Ramos (cell line): ENCODE measurements at regions not wholly inside any gene's neighbourhood (a gene's known extent, or its start where the extent isn't known, plus 50 kb on each side); places are given as distances from the start of the nearest gene placed in this dataset.

ENCODE experiments used
- in situ Hi-C: fragments of 300-500 bp; cut with MboI; formaldehyde crosslinking; loops from one replicate; pipeline ENCODE4 v1.14.3; 2022; ENCODE audit warnings: low sequenced_read_pairs; ENCODE audit not compliant: unreplicated experiment

- in situ Hi-C loops: no loop called here
Measured at GRCh38 chr3:140809316-140809715, 131.5 kb downstream of the TRIM42 start.

GRCh38 chr3:140816372-140817195 lies 125.1 kb upstream of the SLC25A36 start:
- in situ Hi-C loops: no loop called here

- in situ Hi-C loops: no loop called here
Measured at GRCh38 chr3:140821493-140821892, 120.1 kb upstream of the SLC25A36 start.

DNA sequence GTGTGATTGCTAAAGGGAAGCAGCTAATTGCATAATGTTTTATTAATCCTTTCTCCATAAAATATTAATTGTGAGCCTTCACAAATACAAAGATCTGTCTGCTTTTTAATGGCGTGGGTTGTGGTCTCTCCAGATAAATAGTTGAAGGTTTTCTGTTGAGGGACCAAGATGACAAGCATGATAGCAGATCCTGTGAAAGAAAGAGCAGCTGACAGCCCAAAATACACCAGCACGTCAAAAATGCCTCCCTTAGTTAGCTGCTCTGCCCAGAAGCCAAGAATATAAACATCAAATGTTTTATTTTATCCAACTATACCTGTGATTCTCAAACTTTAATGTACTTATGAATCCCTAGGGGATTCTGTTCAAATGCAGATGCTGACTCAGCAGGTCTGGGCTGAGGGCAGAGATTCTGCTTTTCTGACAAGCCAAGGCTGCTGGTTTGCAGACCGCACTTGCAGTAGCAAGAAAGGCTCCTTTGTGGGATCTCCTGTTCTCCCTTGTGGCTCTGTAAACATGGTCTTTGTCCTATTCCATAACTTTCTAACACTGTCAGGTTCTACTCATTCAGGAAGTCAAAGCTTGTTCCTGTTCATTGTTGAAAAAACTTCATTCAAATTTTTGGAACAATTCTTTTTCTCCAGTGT lies 119.1 kb upstream of the SLC25A36 start:
- in situ Hi-C loops: no loop called here

DNA sequence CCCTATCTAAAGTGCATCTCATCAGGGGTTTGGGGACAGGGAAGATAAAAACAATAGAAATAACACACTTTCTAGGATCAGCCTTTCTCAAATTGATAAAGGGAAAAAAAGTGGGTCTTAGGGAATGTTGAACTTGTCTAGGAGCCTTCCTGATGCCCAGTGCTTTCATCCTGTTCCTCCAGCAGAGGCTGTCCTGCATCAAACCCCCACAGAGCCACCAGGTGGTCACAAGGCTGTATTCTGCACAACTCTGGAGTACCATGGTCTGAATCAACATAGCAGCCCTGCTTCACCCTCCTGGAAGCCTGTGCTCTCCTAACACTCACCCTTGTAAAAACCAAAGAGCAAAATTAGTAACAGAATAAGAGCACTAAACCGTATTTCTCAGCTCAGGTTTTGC lies 118.5 kb upstream of the SLC25A36 start:
- in situ Hi-C loops: no loop called here

- in situ Hi-C loops: no loop called here
Measured at GRCh38 chr3:140827894-140828293, 113.7 kb upstream of the SLC25A36 start.

- in situ Hi-C loops: no loop called here
Measured at GRCh38 chr3:140828585-140828984, 113.1 kb upstream of the SLC25A36 start.

DNA sequence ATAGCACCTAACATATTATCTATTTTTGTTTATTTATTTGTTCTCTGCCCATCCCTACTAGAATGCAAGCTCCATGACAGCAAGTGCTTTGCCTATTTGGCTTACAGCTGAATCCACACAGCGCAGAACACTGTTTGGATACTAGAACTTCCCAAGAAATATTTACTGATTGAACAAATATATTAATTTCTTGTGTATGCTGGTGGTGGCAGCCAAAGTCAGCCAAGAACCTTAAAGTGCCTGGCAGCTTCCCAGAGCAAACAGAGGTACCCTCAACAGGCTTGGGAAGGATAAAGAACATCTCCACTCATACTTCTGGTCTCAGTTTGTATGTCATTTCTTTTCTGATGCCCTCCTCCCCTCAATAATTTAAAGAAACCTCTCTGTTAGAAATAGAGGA lies 111.8 kb upstream of the SLC25A36 start:
- in situ Hi-C loops: no loop called here

- in situ Hi-C loops: no loop called here
Measured at GRCh38 chr3:140830391-140830790, 111.2 kb upstream of the SLC25A36 start.

DNA sequence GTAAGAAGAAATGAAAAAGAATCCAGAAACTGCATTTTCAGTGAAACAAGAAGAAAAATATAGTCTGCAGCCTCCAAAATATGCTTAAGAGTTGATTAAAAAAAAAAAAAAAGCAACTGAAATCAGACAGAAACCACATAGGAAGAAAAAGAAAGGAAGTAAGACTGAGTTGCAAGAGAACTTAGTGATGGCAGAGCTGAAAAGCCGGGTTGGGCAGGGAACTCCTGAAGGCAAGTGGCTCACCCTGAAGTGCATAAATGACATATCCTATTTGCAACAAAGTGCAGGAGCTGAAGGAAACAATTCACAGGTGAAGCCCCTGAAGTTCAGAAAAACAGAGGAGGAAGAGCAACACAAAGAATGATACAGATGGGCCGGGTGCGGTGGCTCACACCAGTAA lies 108.8 kb upstream of the SLC25A36 start:
- in situ Hi-C loops: no loop called here

DNA sequence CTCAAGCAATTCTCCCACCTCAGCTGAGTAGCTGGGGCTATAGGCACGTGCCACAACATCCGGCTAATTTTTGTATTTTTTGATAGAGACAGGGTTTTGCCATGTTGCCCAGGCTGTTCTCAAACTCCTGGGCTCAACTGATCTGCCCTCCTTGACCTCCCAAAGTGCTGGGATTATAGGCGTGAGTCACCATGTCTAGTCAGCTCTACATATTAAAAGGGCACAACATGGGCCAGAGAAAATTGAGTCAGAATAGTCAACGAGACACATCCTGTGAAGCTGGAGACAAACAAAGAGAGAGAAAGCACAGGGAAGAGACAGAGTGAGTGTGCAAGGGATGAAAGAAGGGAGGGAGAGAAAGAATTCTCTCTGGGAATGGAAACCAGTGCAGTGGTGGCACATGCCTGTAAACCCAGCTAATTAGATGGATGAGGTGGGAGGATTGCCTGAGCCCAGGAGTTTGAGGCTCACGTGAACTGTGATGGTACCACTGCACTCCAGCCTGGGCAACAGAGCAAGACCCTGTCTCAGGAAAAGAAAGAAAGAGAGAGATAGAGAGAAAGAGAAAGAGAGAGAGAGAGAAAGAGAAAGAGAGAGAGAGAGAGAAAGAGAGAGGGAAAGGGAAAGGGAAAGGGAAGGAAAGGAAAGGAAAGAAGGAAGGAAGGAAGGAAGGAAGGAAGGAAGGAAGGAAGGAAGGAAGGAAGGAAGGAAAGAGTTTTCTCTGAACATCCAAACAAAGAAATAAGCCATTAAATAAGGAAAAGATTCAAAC lies 107.2 kb upstream of the SLC25A36 start:
- in situ Hi-C loops: no loop called here

DNA sequence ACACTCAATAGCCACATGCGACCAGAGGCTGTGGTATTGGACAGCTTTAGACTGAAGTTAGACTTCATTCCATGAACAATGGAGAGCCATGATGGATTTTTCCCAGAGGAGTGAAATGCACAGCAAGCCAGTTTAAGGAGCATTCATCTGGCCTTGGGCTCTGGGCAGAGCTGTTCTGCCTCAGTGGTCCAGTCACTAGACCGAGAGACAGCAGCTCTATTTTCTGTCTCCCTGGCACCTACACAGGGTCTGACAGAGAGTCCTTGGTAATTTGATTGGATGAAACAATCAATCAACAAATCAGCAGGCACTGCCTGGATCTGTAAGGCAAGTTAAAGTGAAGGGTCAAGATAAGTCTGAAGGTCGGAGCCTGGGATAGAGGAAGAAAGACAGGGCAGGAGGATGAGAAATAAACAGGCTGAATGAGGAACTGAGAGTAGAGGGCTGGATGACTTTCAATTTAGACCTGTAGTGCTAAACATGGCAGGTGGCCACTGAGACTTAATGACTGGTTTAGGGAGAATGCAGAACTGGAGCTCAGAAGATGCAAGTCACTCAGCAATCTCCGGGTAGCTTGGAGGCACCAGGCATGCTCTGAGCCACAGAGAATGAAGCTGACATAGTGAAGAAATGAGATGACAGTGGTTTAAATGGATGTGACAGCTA lies 98.5 kb upstream of the SLC25A36 start:
- in situ Hi-C loops: no loop called here

DNA sequence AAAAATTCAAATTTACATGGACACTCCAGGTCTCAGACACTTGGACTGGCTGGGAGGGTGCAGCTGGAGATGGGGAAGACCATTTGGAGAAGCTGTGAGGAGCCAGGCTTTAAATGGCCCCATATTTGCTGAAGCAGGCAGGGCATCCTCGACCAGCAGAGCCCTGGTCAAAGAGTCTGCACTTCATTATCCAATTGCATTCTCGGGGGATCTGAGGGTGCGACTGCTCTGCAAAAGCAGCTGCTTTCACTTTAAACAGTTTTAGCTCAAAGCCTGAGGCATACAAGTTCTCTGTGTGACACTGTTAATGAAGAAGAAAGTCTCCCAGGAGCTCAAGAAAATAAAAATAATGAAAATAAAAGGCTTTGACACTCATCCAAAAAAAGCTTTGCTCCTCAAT lies 98.0 kb upstream of the SLC25A36 start:
- in situ Hi-C loops: no loop called here

GRCh38 chr3:140844072-140844471 lies 97.6 kb upstream of the SLC25A36 start:
- in situ Hi-C loops: no loop called here

DNA sequence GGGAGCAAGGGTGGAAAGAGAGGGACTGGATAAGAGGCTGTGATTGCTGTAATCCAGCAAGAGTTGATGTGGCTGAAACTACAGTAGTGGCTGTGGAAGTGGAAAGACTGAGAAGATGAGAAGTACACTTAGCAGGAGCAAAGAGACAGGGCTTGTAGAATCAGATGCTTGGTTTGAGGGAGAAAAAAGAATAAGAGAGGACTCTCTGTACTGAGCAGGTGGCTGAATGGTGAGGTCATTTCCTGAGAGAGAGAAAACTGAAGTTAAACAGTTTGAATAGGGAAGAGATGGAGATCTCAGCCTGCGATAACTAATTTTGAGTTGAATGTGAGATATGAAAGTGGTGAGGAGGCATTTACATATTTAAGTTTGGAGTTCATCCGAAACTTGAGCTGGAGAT lies 95.8 kb upstream of the SLC25A36 start:
- in situ Hi-C loops: no loop called here

- in situ Hi-C loops: no loop called here
Measured at GRCh38 chr3:140848666-140849065, 93.0 kb upstream of the SLC25A36 start.

DNA sequence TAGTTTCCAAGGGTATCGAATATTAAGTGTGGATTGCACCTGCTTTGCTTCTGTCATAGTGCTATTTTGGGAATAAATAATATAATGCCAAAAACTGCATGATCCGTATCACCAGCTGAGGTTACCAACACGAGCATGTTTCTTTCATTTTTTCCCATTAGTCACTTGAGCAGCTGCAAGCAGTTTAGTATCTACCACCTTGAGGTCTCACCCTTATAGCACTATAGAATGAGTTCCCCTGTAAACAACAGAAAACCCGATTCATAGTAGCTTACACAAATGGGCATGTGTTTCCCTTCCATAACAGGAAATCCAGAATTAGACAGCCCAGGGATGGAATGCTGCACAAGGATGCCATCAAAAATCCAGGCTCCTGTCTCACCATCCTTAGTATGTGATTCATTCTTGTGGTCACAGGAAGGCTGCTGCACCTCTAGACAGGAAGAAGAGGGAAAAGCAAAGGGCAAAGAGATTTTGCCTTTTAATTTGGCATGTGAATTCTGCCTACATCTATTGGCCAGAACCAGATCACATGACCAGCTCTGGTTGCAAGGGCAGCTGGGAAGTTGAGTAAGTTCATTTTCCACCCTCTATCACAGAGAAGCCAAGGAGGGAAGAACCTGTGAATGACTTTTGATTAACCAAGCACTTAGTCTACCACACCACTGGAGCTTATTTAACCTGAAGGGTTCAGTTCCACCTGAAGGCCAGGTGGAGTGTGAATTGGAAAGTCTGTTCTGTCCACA lies 91.3 kb upstream of the SLC25A36 start:
- in situ Hi-C loops: loop anchor here (25.0 kb wide), 4 partner anchors 563 to 1413 kb away; partner anchors contain the start of gene CLSTN2

- in situ Hi-C loops: loop anchor here (25.0 kb wide), 4 partner anchors 568 to 1418 kb away; partner anchors contain the start of gene CLSTN2
Measured at GRCh38 chr3:140854961-140855360, 86.7 kb upstream of the SLC25A36 start.

DNA sequence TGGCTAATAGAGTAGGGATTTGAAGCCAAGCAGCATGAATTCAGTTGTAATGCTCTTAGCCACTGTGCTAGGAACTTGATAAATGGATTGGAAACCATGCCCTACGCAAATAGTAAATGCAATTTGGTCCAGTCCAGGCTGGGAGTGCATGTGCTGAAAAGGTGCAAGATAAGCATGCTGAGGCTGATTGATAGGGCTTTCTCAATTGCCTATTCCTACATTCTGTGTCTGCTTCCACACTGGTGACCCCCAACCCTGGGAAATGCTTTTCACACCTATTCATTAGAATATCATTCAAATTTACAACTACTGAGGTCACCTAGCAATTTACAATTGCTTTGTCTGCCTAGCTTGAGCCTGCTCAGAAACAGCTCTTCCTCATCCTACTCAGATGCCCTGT lies 84.7 kb upstream of the SLC25A36 start:
- in situ Hi-C loops: loop anchor here (25.0 kb wide), 4 partner anchors 570 to 1420 kb away; partner anchors contain the start of gene CLSTN2

- in situ Hi-C loops: loop anchor here (25.0 kb wide), 4 partner anchors 571 to 1421 kb away; partner anchors contain the start of gene CLSTN2
Measured at GRCh38 chr3:140857993-140858392, 83.6 kb upstream of the SLC25A36 start.
